HG02798 (cell line): ENCODE measurements at regions not wholly inside any gene's neighbourhood (a gene's known extent, or its start where the extent isn't known, plus 50 kb on each side); places are given as distances from the start of the nearest gene placed in this dataset.

Experiments
- ATAC-seq: cut with Tn5 transposase; IDR thresholded peaks from one replicate; pipeline ENCODE4 v1.9.1; 2021; ENCODE audit warnings: mild to moderate bottlenecking; ENCODE audit not compliant: unreplicated experiment, poor library complexity

DNA sequence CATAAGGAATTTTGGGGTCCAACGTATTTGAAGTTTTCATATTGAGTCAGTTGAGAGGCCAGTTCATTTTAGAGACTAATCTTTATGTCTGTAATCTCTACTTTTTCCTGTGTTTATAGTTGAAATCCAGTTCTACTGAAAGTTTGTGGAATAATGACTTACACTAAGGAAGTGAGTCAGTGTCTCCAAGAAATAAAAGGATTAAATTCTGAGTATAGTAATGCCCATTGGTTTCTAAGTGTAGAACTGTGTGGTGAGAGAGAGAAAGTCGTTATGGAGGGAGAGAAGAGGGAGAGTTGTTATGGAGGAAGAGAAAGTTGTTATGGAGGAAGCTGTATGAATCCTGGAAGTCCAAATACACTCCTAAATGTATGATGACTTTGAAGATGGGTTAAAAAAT lies 264.6 kb upstream of the HAND2 start:
- no peak for ATAC-seq

GRCh38 chr4:173793937-173794510 lies 264.0 kb upstream of the HAND2 start:
- ATAC-seq, result no peak

DNA sequence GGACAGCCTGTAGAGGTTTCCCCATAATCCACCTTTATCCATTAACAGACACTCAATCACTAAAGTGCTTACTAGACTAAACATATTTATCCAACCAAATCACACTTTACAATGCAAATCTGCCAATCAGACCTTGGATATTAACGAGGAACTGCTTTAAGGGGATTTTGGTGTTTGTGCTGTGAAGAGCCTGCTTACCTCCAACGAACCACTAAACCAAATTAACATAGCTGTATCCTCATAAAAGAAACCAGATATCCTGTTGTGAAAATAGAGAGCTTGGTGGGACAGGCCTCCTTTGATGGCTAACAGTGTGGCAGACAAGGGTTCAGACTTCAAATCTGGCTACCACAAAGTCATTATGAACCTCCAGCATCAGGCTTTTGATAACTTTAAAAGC lies 252.6 kb upstream of the HAND2 start:
- no peak for ATAC-seq

GRCh38 chr4:173777921-173778320 lies 247.9 kb upstream of the HAND2 start:
- no peak for ATAC-seq

- ATAC-seq, result no peak
Measured at GRCh38 chr4:173777421-173777820, 247.4 kb upstream of the HAND2 start.

- no peak for ATAC-seq
Measured at GRCh38 chr4:173769568-173769967, 239.5 kb upstream of the HAND2 start.

- no peak for ATAC-seq
Measured at GRCh38 chr4:173767650-173768049, 237.6 kb upstream of the HAND2 start.

DNA sequence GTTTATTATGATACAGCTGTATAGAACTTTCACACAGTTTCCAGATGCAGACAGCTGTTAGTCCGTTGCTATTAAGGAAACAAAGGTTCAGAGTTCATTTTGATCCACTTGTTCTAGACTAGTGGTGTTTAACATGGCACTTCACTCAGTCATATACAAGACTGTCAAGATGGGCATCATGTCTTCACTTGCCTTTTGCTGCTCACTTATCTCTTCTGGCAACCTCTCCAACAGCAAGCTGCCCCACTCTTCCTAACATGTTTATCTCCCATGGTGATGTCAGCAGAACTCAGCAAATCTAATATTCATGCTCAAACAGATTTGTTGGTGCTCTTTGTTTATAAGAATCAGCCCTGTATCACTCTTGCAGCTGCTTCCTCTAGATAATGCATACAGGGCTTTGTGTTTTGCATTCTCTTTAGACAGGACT lies 236.2 kb upstream of the HAND2 start:
- ATAC-seq, result no peak

GRCh38 chr4:173765751-173766150 lies 235.7 kb upstream of the HAND2 start:
- ATAC-seq, result no peak

- no peak for ATAC-seq
Measured at GRCh38 chr4:173763389-173763788, 233.4 kb upstream of the HAND2 start.

GRCh38 chr4:173761938-173762337 lies 231.9 kb upstream of the HAND2 start:
- ATAC-seq, result no peak

DNA sequence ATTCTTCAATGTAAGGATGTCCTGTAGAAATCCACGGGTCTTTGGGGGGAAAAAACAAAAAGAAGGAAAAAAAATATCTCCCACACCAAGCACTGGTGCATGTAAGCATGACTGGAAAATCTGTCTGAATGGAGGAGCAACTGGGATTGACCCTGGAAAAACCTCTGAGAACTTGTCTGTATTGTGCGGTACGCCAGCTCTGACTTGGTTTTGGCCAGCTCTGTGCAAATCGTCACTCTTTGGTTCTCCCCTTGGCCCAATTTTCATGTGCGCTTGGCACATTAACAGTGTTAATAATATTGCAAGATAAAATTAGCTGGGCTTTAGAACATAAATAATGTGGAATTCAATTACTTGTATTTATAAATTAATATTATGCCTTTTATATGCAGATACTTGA lies 231.2 kb upstream of the HAND2 start:
- ATAC-seq, result no peak

DNA sequence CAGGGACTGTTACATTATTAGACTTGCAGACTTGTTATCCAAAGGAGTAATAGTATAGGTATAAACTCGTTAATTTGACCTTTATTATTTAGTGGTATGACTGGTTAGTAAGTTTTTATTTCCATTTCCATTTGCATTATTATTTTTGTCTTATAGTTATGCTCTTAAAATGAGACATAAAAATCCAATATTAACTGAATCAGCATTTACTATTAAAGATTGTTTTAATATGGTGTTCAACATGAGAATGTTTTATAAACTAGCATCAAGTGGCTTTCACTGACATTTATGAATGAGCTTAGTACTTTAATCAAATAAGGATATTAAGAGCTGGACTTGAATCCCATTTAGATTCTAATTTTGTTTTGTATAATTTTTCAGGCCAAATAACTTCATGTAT lies 228.1 kb upstream of the HAND2 start:
- ATAC-seq, result no peak

DNA sequence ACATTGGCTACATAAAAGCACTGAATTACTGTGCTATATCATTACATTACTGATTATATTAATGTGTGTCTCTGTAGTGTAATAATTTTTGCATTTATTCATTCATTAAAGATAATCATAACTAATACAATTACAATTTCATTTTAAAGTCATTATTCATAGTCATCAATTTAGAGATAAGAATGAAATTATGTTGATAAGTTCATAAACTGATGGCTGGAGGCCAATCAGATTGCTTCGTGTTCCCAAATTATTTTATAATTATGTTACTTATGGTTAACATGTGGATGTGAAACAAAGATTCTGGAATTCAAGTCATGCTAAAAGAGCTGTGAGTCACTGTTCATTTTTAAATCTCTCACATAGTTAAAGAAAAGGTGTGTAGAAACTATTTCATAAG lies 223.4 kb upstream of the HAND2 start:
- ATAC-seq, result no peak

GRCh38 chr4:173752610-173753230 lies 222.7 kb upstream of the HAND2 start:
- ATAC-seq, result no peak

GRCh38 chr4:173748353-173748752 lies 218.3 kb upstream of the HAND2 start:
- ATAC-seq, result no peak

DNA sequence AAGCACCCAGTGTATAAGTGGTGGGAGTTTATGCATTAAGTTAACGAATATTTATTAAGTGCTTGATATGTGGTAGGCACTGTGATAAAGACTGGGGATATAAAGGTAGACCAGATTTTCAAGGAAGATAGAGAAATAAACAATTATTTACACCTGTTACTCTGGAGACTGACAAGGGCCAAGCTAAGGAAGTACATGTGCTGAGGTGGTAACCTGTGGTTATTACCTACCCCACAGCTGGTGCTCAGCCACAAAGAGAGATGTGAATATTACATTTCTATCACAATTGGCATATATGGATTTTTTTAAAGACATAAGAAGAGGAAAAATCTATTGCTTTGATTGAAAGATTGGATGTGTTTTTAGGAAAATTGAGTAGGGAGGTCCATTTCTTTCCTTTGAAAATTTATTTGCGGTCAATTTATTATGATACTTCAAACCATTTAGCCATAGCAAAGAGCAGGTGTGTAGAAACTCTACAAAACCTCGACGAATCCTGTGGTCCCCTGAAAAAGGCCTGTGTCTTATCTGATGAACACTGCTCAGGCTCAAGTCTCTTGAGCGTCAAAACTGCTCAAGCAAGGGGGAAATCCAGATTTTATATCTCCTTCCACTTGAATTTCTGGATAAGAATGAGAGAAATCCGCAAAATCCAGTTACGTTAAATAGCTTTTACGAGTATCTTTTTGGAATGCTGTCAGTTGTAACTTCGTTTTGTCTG lies 217.7 kb upstream of the HAND2 start:
- no peak for ATAC-seq

- ATAC-seq, result no peak
Measured at GRCh38 chr4:173746424-173746823, 216.4 kb upstream of the HAND2 start.

- ATAC-seq, result no peak
Measured at GRCh38 chr4:173745765-173746164, 215.7 kb upstream of the HAND2 start.

DNA sequence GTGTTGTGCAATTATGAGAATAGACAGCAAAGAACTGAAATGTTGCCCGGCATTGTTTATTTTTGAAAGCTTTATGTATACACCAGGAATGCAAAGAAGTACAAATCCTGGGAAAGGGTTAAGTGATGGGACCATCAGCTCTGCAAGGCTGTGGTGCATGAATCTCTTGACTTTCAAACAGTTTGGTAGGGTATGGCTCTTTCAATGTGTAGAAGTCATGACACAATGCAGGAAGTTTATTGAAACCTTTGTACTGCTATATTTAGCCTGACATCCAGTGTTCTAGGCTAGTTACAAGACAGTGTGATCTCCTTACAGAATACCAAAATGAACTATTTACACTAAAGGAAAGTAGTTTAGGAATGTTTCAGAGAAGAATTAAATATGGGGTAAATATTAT lies 206.8 kb upstream of the HAND2 start:
- ATAC-seq, result no peak

DNA sequence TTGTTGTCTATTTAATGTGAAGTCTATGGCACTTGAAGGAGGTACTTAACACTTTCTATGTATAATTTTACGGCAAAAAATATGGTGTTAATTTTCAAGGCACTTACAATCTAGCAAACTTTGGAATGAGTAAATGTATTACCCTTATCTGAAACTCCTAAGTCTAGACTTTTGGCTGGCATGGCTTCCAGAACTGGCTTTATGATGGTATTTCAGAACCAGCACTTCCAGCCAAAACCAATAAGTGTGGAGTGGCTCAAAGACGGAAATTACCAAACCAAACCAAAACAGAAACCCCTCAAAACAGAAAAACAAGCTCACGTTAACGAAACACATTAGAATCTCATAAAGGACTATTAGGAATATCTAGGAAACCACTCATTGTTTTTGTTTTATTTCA lies 205.6 kb upstream of the HAND2 start:
- no peak for ATAC-seq

DNA sequence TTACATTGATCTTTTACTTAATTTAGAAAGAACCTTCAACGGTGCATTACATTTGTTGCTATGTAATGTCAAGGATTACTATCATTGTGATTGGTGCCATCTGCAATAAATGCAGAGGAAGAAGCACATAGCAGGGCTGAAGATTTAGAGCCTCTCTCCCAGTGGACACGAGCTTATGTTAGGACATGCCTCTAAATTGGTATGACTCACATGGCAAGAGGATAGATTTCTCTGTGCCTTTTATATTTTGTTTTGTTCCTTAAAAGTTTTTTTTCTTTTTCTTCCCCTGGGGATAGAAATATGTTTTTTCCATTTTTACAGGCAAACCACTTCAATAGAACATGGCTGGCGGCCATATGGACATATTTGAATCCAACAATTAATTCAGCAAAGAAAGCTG lies 205.0 kb upstream of the HAND2 start:
- ATAC-seq, result no peak
